Common myeloid progenitor, CD34-positive (primary cell): ENCODE measurements at regions not wholly inside any gene's neighbourhood (a gene's known extent, or its start where the extent isn't known, plus 50 kb on each side); places are given as distances from the start of the nearest gene placed in this dataset.
A peak's percentile ranks its signal among the peaks of the same experiment; 100 is the strongest.

ENCODE experiments used
- CTCF ChIA-PET: fragments of 350-600 bp; sonication (Branson Sonifier 250); formaldehyde crosslinking; loops from one replicate; lab custom pipeline; 2021; ENCODE audit warnings: antibody characterized with exemption; lab: Charles Lee
- POLR2A ChIA-PET: fragments of 350-600 bp; sonication (Branson Sonifier 250); formaldehyde crosslinking; loops from one replicate; lab custom pipeline; 2021; ENCODE audit warnings: antibody characterized with exemption; lab: Charles Lee
- DNase-seq, 3 donors: peaks; one replicate each; pipeline versions ENCODE4 v3.0.0 to v3.0.0-alpha.2; 2013
- H3K27ac ChIP-seq, 2 experiments: 1 replicate in 1 of 2; 2 replicates in 1 of 2; pipeline ENCODE4 v1.7.0; 2013; ENCODE audit warnings: inconsistent platforms in 2 of 2, low read length in 2 of 2, mild to moderate bottlenecking in 2 of 2, low read depth in 1 of 2, moderate library complexity in 1 of 2; ENCODE audit not compliant: severe bottlenecking in 2 of 2, insufficient read depth in 1 of 2, poor library complexity in 1 of 2
- H3K27me3 ChIP-seq, 5 experiments: replicated peaks in 2 of 5; 1 replicate in 3 of 5; 2 replicates in 2 of 5; pipeline versions ENCODE4 v1.6.1 to v1.7.0; 2013; ENCODE audit warnings: low read length in 4 of 5, mild to moderate bottlenecking in 2 of 5, moderate library complexity in 2 of 5, inconsistent platforms in 1 of 5; ENCODE audit not compliant: insufficient read depth in 5 of 5, control insufficient read depth in 4 of 5
- H3K36me3 ChIP-seq, 4 experiments: 1 replicate in 2 of 4; 2 replicates in 2 of 4; pipeline versions ENCODE4 v1.6.1 to v1.7.0; 2013; ENCODE audit warnings: low read length in 3 of 4, control low read depth in 1 of 4, mild to moderate bottlenecking in 1 of 4; ENCODE audit not compliant: control insufficient read depth in 4 of 4, insufficient read depth in 4 of 4
- H3K4me1 ChIP-seq, 4 experiments: 1 replicate in 3 of 4; 2 replicates in 1 of 4; pipeline versions ENCODE4 v1.6.1 to v1.7.1; 2013; ENCODE audit warnings: low read length in 3 of 4, mild to moderate bottlenecking in 3 of 4, control low read depth in 1 of 4, inconsistent platforms in 1 of 4, moderate library complexity in 1 of 4; ENCODE audit not compliant: control insufficient read depth in 4 of 4, insufficient read depth in 4 of 4; ENCODE audit errors: control extremely low read depth in 1 of 4
- H3K4me3 ChIP-seq, 7 experiments: 1 replicate in 4 of 7; 2 replicates in 3 of 7; pipeline versions ENCODE4 v1.5.1 to v1.7.0; 2013; ENCODE audit warnings: mild to moderate bottlenecking in 7 of 7, low read length in 6 of 7, moderate library complexity in 6 of 7, inconsistent platforms in 2 of 7, low read depth in 2 of 7, control low read depth in 1 of 7; ENCODE audit not compliant: insufficient read depth in 4 of 7, control insufficient read depth in 1 of 7; ENCODE audit errors: extremely low read depth in 1 of 7
- H3K9me3 ChIP-seq, 5 experiments: 1 replicate in 4 of 5; 2 replicates in 1 of 5; pipeline versions ENCODE4 v1.6.1 to v1.7.1; 2013; ENCODE audit warnings: low read length in 4 of 5, mild to moderate bottlenecking in 2 of 5, inconsistent platforms in 1 of 5, low read depth in 1 of 5, moderate library complexity in 1 of 5; ENCODE audit not compliant: control insufficient read depth in 4 of 5, insufficient read depth in 2 of 5; ENCODE audit errors: control extremely low read depth in 1 of 5
- WGBS: methylation state at CpG from one replicate; pipeline ENCODE4 v1.1.5; 2013; ENCODE audit not compliant: insufficient coverage; 5-methylcytosine and 5-hydroxymethylcytosine counted together

GRCh38 chr1:222037720-222038119, 295.8 kb upstream of the DUSP10 start:
- Histone ChIP-seq H3K27me3 (no peaks in the 10 kb centered on the region), H3K9me3 (no peaks in the 10 kb centered on the region), H3K36me3 (no peaks in the 10 kb centered on the region), H3K4me3 (no peak overlapping the region), H3K27ac (no peak overlapping the region), H3K4me1 (peaks cover 0 to 17% (median 12%) of the 10 kb centered on the region in 4 experiments)
- CTCF ChIA-PET: no interaction called here
- no peak for DNase-seq
- POLR2A ChIA-PET: no interaction called here

- Histone ChIP-seq H3K36me3 (no peaks in the 10 kb centered on the region), H3K27ac (no peak overlapping the region), H3K9me3 (no peaks in the 10 kb centered on the region), H3K27me3 (no peaks in the 10 kb centered on the region), H3K4me1 (peaks cover 0 to 17% (median 12%) of the 10 kb centered on the region in 4 experiments), H3K4me3 (no peak overlapping the region)
- CTCF ChIA-PET: no interaction called here
- peak in 2 of 3 donors; percentile 38 to 44 for DNase-seq
- WGBS: 10% methylated on average over 2 of the region's 4 CpGs
- POLR2A ChIA-PET: no interaction called here
Measured at GRCh38 chr1:222034790-222035189, 292.9 kb upstream of the DUSP10 start.

GRCh38 chr1:222033450-222033849, 291.6 kb upstream of the DUSP10 start:
- POLR2A ChIA-PET: no interaction called here
- WGBS: 80% methylated on average over 1 of the region's 3 CpGs
- H3K27ac ChIP-seq: no peak overlapping the region
- H3K27me3 ChIP-seq: no peaks in the 10 kb centered on the region
- H3K4me1 ChIP-seq: peaks cover 0 to 17% (median 12%) of the 10 kb centered on the region in 4 experiments
- H3K9me3 ChIP-seq: no peaks in the 10 kb centered on the region
- CTCF ChIA-PET: no interaction called here
- DNase-seq: no peak
- no peaks in the 10 kb centered on the region for H3K36me3 ChIP-seq
- no peak overlapping the region for H3K4me3 ChIP-seq

GRCh38 chr1:222031318-222031717, 289.4 kb upstream of the DUSP10 start:
- DNase-seq: no peak
- Histone ChIP-seq H3K4me3 (no peak overlapping the region), H3K36me3 (no peaks in the 10 kb centered on the region), H3K27ac (no peak overlapping the region), H3K9me3 (no peaks in the 10 kb centered on the region), H3K27me3 (no peaks in the 10 kb centered on the region), H3K4me1 (peaks cover 0 to 17% (median 12%) of the 10 kb centered on the region in 4 experiments)
- ChIA-PET CTCF (no interaction called here), POLR2A (no interaction called here)
- no CpG with 5 or more reads among the region's 1 CpG for WGBS

- 100% methylated on average over 2 of the region's 2 CpGs for WGBS
- Histone ChIP-seq H3K27me3 (no peaks in the 10 kb centered on the region), H3K9me3 (no peaks in the 10 kb centered on the region), H3K4me1 (peaks cover 0 to 5% (median 2%) of the 10 kb centered on the region in 4 experiments), H3K27ac (no peak overlapping the region), H3K4me3 (no peak overlapping the region), H3K36me3 (no peaks in the 10 kb centered on the region)
- POLR2A ChIA-PET: interaction anchor here (0.5 kb wide), 1 partner anchor 645 kb away, joined by 3 read pairs; no protein-coding TSS in a partner anchor
- CTCF ChIA-PET: interaction anchor here (0.6 to 1.7 kb wide), 2 partner anchors 20 to 43 kb away, joined by 3 to 5 read pairs; no protein-coding TSS in a partner anchor
- no peak for DNase-seq
Measured at GRCh38 chr1:222028676-222029075, 286.8 kb upstream of the DUSP10 start.

- no peak overlapping the region for H3K27ac ChIP-seq
- no peaks in the 10 kb centered on the region for H3K4me1 ChIP-seq
- ChIA-PET CTCF (interaction anchor here (0.6 to 1.7 kb wide), 2 partner anchors 19 to 43 kb away, joined by 3 to 5 read pairs; no protein-coding TSS in a partner anchor), POLR2A (interaction anchor here (0.5 kb wide), 1 partner anchor 645 kb away, joined by 3 read pairs; no protein-coding TSS in a partner anchor)
- no peaks in the 10 kb centered on the region for H3K27me3 ChIP-seq
- H3K4me3 ChIP-seq: no peak overlapping the region
- no peaks in the 10 kb centered on the region for H3K36me3 ChIP-seq
- no peaks in the 10 kb centered on the region for H3K9me3 ChIP-seq
- no peak for DNase-seq
- WGBS: 97% methylated on average over 3 of the region's 3 CpGs
Measured at GRCh38 chr1:222028116-222028515, 286.2 kb upstream of the DUSP10 start.

GRCh38 chr1:222026280-222026679, 284.4 kb upstream of the DUSP10 start:
- Histone ChIP-seq H3K36me3 (no peaks in the 10 kb centered on the region), H3K27ac (no peak overlapping the region), H3K27me3 (no peaks in the 10 kb centered on the region), H3K4me1 (no peaks in the 10 kb centered on the region), H3K4me3 (no peak overlapping the region), H3K9me3 (no peaks in the 10 kb centered on the region)
- CTCF ChIA-PET: interaction anchor here (0.7 kb wide), 1 partner anchor 17 kb away, joined by 3 read pairs; no protein-coding TSS in a partner anchor
- WGBS: 98% methylated on average over 7 of the region's 7 CpGs
- POLR2A ChIA-PET: no interaction called here
- DNase-seq: no peak
